DND-41 (cell line): ENCODE measurements at regions not wholly inside any gene's neighbourhood (a gene's known extent, or its start where the extent isn't known, plus 50 kb on each side); places are given as distances from the start of the nearest gene placed in this dataset.

Experiments
- ATAC-seq: fragments of 200-7000 bp; cut with Tn5 transposase; 3 replicates; pipeline ENCODE4 v1.9.1; 2021; ENCODE audit warnings: low read depth; ENCODE audit not compliant: insufficient read depth
- DNase-seq: peaks from one replicate; pipeline ENCODE4 v3.0.0-alpha.2; 2020
- H2AFZ ChIP-seq: 2 replicates; pipeline ENCODE4 v1.6.0; 2012; ENCODE audit warnings: low read depth, low read length
- H3K27ac ChIP-seq: 2 replicates; pipeline ENCODE4 v1.5.1; 2012; ENCODE audit warnings: low read length, inconsistent platforms
- H3K27me3 ChIP-seq: fragments of 200-600 bp; sonication (generic); 2 replicates; pipeline ENCODE4 v1.6.0; 2012; ENCODE audit warnings: low read length, mild to moderate bottlenecking, inconsistent platforms; ENCODE audit not compliant: insufficient read depth, poor library complexity
- H3K36me3 ChIP-seq: 2 replicates; pipeline ENCODE4 v1.5.1; 2012; ENCODE audit warnings: low read length, inconsistent platforms; ENCODE audit not compliant: insufficient read depth
- H3K4me1 ChIP-seq: 2 replicates; pipeline ENCODE4 v1.5.1; 2012; ENCODE audit warnings: mild to moderate bottlenecking, low read length; ENCODE audit not compliant: insufficient read depth
- H3K4me2 ChIP-seq: 2 replicates; pipeline ENCODE4 v1.6.0; 2012; ENCODE audit warnings: mild to moderate bottlenecking, moderate library complexity, low read length, inconsistent platforms; ENCODE audit not compliant: insufficient read depth
- H3K4me3 ChIP-seq, 2 experiments: fragments of 200-600 bp in 1 of 2; shearing (Covaris generic) in 1 of 2; 2 replicates each; pipeline ENCODE4 v1.5.1; 2012 to 2016; ENCODE audit warnings: inconsistent platforms in 2 of 2, low read length in 2 of 2, mild to moderate bottlenecking in 2 of 2, low read depth in 1 of 2, moderate library complexity in 1 of 2
- H3K79me2 ChIP-seq: 2 replicates; pipeline ENCODE4 v1.6.0; 2012; ENCODE audit warnings: low read length, inconsistent platforms; ENCODE audit not compliant: insufficient read depth
- H3K9ac ChIP-seq: 2 replicates; pipeline ENCODE4 v1.6.0; 2012; ENCODE audit warnings: low read depth, mild to moderate bottlenecking, inconsistent platforms, low read length, moderate library complexity
- H3K9me3 ChIP-seq: 2 replicates; pipeline ENCODE4 v1.5.1; 2012; ENCODE audit warnings: low read length, moderate library complexity, mild to moderate bottlenecking, inconsistent platforms; ENCODE audit not compliant: insufficient read depth, severe bottlenecking
- H4K20me1 ChIP-seq: 2 replicates; pipeline ENCODE4 v1.6.0; 2012; ENCODE audit warnings: low read length; ENCODE audit not compliant: insufficient read depth
- CTCF ChIP-seq: IDR thresholded peaks from 2 replicates; pipeline ENCODE4 v1.5.1; 2012; ENCODE audit warnings: borderline replicate concordance, low read length, moderate library complexity, mild to moderate bottlenecking; ENCODE audit not compliant: poor library complexity, severe bottlenecking; ENCODE audit errors: extremely low read depth
- EZH2 ChIP-seq: IDR thresholded peaks from 3 replicates; pipeline ENCODE4 v1.6.1; 2012; ENCODE audit warnings: borderline replicate concordance, low read depth, mild to moderate bottlenecking, moderate library complexity, low read length, inconsistent platforms; ENCODE audit not compliant: severe bottlenecking

GRCh38 chr11:81839016-81839415 lies 894.6 kb downstream of the FAM181B start:
- TF ChIP-seq EZH2 (no peak), CTCF (no peak)
- Histone ChIP-seq H3K4me3 (no peak overlapping the region), H3K27me3 (no peaks in the 10 kb centered on the region)

GRCh38 chr11:81829976-81830375 lies 903.7 kb downstream of the FAM181B start:
- no peak overlapping the region for H2AFZ ChIP-seq
- no peaks in the 10 kb centered on the region for H3K36me3 ChIP-seq
- TF ChIP-seq CTCF = no peak
- TF ChIP-seq EZH2 = no peak
- no peaks in the 10 kb centered on the region for H3K79me2 ChIP-seq
- no peak overlapping the region for H3K4me3 ChIP-seq
- H4K20me1 ChIP-seq = no peaks in the 10 kb centered on the region
- H3K4me1 ChIP-seq = no peaks in the 10 kb centered on the region
- peaks cover 4% of the 10 kb centered on the region for H3K9me3 ChIP-seq
- H3K4me2 ChIP-seq = no peak overlapping the region
- H3K27me3 ChIP-seq = no peaks in the 10 kb centered on the region
- no peak overlapping the region for H3K9ac ChIP-seq
- H3K27ac ChIP-seq = no peak overlapping the region
- DNase-seq (no peak), ATAC-seq (no peak)

More at GRCh38 chr11:81839016-81839415, 894.6 kb downstream of the FAM181B start:
- no peak overlapping the region for H3K9ac ChIP-seq
- H3K36me3 ChIP-seq = no peaks in the 10 kb centered on the region
- H3K27ac ChIP-seq = no peak overlapping the region
- no peak for ATAC-seq
- no peak overlapping the region for H3K4me2 ChIP-seq
- H3K9me3 ChIP-seq = no peaks in the 10 kb centered on the region
- no peak overlapping the region for H2AFZ ChIP-seq
- H4K20me1 ChIP-seq = no peaks in the 10 kb centered on the region
- DNase-seq = no peak
- H3K4me1 ChIP-seq = no peaks in the 10 kb centered on the region
- no peaks in the 10 kb centered on the region for H3K79me2 ChIP-seq

GRCh38 chr11:81825346-81825745 lies 908.3 kb downstream of the FAM181B start:
- no peak overlapping the region for H3K4me2 ChIP-seq
- no peak for DNase-seq
- no peak overlapping the region for H3K9ac ChIP-seq
- no peak overlapping the region for H3K4me3 ChIP-seq
- no peak for ATAC-seq
- no peaks in the 10 kb centered on the region for H3K4me1 ChIP-seq
- H3K79me2 ChIP-seq = no peaks in the 10 kb centered on the region
- no peaks in the 10 kb centered on the region for H3K27me3 ChIP-seq
- H4K20me1 ChIP-seq = no peaks in the 10 kb centered on the region
- H2AFZ ChIP-seq = no peak overlapping the region
- no peak for TF ChIP-seq EZH2
- no peak for TF ChIP-seq CTCF
- no peaks in the 10 kb centered on the region for H3K36me3 ChIP-seq
- no peaks in the 10 kb centered on the region for H3K9me3 ChIP-seq
- no peak overlapping the region for H3K27ac ChIP-seq

GRCh38 chr11:81819462-81819861 lies 914.2 kb downstream of the FAM181B start:
- Histone ChIP-seq H3K4me3 (no peak overlapping the region), H4K20me1 (no peaks in the 10 kb centered on the region), H3K9ac (no peak overlapping the region), H3K36me3 (no peaks in the 10 kb centered on the region), H3K79me2 (no peaks in the 10 kb centered on the region), H3K4me1 (no peaks in the 10 kb centered on the region), H3K9me3 (no peaks in the 10 kb centered on the region), H3K4me2 (no peak overlapping the region), H2AFZ (no peak overlapping the region), H3K27ac (no peak overlapping the region), H3K27me3 (no peaks in the 10 kb centered on the region)
- no peak for TF ChIP-seq CTCF
- no peak for TF ChIP-seq EZH2
- ATAC-seq (no peak), DNase-seq (no peak)
